Skin of body (tissue), 2 donors: ENCODE measurements at regions not wholly inside any gene's neighbourhood (a gene's known extent, or its start where the extent isn't known, plus 50 kb on each side); places are given as distances from the start of the nearest gene placed in this dataset. TPM values are rescaled to one million over a fixed set of nuclear protein-coding genes. Genes with fewer than 3 reads are reported as not detected.

Experiments used
- DNase-seq: peaks from one replicate; lab custom pipeline; 2025; lab: John Stamatoyannopoulos, UW
- small RNA-seq: library from RNA; depleted of rRNA; stranded (forward); fragments of <200 nt; gene quantifications from one replicate; pipeline ENCODE3, GENCODE V24; 2014; ENCODE audit warnings: low replicate concordance

DNA sequence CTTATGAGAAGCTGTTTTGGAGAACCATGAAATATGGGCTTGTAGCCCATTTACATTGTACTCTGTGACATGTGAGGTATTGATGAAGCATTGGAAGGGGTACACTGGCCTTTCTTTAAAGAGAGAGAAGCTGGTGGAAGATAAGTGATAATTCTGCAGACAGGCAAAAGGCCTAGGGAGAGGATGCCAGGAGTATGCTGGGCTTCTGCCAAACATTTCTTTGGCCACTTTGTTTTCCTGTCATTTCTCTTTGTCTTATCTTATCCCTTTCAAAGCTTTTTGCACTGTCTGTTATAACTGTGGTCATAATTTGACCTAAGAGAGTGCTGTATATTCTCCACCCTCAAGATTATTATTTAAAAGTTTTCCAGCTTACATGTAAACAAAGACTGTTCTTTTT, 109.6 kb upstream of the SEMA6D start:
- DNase-seq = no peak

DNA sequence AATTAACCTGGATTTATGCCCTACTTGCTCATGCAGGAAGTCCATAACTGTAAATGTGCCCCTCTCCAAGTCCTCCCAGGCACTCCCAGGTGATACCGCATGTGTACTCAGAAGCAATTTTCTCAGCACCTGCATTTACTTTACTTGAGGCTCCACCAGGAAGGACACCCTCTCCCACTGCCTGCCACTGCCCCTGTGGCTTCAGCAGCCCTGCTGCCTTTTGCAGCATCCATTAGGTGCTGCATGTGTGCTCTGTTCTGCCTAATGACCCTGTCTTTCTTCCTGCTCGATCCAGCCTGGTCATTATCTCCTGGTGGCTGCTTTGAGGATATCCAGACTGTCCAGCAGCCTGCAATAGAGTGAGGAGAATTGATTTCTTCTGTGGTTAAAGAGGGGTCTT, 107.6 kb upstream of the SEMA6D start:
- DNase-seq = no peak

DNA sequence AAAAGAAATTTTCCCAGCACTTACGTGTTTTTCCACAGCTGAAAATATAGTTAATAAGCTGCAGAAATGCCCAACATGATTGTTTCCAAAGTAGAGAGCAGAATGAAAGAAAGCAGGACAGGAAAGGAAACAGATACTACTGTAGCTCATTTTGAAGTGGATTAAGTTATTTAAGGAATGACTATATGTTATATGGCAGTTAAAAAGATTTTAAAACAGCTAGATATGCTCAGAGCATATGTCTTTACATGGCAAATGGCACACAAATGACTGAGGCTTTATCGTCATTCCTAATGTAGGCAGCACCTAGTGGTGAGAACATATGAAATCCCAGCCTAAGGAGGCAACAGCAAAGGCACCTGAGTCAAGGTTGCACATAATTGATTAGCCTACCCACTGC, 106.6 kb upstream of the SEMA6D start:
- no peak for DNase-seq

DNA sequence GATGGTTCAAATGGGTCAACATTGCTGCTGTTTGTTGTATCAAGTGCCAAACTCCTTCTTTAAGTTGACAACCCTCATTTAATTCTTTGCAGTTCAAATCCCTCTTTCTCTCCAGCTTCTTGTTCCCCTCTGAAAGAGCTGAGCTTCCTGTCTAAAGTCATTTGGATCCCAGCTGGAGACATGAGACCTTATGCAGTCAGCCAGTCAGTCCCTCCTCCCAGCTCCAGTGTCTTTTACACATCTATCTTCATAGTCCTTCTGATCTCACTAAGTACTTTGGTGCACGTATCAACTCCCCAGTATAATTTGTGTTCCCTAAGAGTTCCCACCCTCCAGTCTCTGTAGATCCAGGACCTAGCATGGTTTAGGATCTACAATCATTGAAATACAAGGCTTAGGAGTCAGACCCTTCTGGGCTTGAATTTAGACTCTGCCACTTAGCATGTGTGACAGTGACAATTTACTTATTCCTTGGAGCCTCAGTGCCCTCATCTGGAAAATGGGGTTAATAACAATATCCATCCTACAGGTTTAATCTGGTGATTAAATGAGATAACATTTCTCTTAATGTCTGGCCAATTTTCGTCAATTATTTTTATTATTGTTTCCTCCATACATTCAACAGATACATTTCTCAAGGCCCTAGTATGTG, 102.8 kb upstream of the SEMA6D start:
- peak; percentile 51 for DNase-seq

DNA sequence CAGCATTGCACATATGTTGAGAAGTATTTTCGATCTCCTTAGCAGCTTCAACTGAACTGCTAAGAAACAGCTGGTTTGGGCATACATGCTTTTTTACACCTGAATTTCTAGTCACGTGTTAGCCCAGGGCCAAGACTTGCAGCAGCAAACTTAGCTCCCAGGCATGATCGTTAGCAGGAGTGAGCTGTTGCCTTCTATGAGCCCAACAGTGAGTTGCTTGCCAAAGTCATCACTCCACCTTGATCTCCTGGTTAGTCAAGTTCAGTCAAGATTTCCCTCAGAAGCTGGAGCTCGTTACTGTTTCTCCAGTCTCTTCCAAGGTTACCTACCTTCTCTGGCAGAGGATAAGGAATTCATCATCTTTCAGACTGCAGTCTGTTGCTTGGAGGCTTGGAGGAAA, 100.4 kb upstream of the SEMA6D start:
- DNase-seq = no peak

DNA sequence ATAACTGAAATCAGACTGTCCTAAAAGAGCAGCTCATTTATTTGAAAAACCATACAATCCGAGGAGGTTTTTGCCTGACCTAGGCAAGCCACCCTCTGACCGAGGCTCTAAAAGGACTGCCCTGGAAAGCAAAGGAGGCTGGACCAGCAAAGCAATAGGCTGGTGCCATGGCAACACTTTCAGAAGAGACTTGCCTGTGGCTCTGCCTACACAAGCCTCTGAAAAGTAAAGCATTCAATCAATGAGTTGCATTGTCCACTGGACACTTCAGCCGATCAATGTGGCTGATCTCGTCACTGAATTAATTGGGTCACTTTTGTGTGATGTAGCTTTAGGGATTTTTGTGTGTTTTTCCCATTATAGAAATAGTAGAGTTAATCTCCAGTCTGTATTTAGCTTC, 99.1 kb upstream of the SEMA6D start:
- DNase-seq = no peak

DNA sequence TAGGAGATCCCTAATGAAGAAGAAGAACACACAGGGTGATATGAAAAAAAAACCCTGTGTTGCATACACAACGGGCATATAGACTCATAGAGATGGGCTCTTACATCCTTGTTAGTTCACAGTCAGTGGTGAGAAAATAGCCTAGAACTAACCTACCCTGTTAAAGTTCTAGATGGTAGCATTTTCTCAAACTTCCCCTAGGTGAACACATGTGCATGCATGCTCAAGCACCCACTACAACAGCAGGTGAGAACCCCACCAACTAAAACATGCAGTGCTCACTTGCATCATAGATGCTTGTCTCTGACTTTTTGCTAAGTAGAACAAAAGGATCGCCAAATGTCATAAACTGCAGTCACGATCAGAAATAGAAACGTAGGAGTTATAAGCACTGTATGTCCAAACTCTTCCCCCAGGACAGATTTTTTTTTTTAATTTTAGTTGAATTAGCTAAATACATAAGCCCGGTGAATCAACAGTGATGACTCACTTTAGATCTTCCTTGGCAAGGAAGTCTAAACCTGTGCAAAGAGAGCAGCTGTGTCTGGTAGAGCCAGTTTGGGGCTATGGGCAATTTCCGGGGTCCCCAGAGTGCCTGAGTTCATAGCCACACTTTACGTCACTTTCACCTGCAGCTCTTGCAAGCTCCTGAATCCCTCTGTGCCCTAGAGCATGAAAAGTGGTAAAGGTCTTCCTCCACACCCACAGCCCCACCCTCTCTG, 96.2 kb upstream of the SEMA6D start:
- no peak for DNase-seq

DNA sequence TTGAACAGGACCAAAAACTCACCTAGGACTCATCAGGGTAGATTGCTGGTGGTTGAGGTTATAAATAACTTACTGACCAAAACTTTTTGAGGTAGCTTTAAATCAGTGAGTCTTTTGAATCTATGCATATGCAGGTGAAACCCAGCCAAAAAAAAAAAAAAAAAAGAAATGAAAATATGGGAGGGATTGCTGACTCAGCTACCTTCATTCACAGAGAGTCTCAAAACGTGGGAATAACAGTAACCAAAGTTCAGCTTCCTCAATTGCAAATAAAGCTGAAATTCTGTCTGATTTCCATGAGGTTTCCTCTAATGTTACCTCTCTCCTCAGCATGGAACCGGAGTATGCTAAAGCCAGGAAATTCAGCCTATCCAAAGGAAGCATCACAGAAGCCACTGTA, 95.2 kb upstream of the SEMA6D start:
- DNase-seq = no peak

DNA sequence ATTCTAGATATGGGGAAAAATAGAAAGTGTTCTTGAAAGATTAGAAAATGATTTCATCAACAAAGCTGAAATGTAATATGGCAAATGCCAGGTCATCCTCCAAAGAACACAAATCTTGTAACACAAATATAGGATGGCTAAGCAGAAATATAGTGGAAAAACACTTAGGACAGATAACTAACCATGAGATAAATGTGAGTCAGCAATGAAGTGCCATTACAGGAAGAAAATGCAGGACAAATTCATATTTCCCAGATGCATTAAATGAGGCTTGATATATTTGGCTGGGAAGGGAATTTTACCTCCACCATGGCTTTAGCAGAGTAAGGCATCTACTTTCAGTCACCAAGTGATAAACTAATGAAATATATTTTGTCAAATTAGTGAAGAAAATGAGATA, 92.8 kb upstream of the SEMA6D start:
- no peak for DNase-seq

DNA sequence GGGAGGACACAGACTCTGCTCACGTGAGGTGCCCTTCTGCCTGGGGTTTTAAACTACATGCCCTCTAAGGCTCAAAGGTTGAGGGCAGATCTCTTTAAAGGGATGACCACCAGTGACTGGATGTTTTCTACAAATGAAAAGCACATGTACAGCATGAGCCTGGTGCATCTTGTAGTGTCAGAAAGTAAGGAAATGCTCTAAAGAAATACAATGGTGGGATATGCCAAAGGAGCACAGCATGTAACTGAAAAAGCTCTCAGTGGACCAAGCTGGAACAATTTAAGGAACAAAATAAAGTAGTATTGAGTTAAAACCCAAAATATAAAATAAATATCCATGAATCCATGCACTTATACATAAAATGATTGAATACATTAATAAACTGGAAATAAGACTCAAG, 78.3 kb upstream of the SEMA6D start:
- DNase-seq = no peak

DNA sequence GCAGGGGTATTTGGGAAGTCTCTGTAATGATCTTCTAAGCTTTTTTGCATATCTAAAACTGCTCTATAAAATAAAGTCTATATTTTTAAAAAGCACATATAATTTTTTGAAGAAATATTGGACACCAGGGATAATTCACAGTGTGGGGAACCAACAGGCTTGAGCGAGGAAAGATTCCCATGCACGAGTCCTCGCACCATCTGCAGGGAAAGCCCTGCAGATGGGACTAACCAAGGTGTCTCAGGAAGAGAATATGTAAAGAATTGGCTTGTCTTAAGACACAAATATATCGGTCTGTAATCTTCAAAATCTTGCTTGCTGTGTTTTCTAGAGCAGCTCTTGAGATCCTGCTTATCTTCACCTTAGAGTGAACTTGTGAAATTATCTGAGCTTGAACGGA, 77.2 kb upstream of the SEMA6D start:
- no peak for DNase-seq

DNA sequence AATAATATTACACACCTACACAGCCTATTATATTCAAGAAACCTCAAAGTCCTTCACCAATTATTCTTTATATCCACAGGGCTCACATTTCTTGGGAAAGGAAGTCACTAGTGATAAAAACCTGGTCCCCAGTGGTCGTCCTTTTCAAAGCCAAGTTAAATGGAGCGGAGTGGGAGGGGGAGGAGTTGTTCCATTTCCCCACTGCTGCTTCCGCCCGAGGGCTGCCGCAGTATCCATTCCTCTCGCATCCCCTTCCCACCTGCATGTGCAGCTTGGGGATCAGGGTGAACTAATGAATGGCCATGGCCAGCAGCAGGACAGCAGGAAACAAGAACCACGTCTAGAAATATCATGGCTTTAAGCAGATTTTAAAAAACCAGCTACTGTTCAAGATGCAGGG, 76.4 kb upstream of the SEMA6D start:
- DNase-seq = no peak

DNA sequence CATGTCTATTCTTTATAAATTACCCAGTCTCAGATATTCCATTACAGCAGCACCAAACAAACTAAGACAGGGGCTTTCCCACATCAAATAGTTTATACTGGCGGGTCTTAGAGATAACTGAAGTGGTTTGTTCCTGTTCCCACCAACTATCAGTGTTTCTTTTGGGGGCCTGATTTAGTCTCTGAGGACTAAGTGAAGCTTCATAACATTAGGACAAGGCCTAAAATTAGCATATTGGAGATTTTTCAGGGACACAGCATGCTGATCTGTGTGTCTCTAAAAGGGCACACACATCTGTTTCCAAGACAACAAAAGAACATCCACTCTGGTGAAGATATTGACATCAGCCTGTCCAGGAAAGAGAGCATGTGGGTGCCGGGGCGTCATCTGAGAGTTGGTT, 72.6 kb upstream of the SEMA6D start:
- DNase-seq = peak; percentile 28

DNA sequence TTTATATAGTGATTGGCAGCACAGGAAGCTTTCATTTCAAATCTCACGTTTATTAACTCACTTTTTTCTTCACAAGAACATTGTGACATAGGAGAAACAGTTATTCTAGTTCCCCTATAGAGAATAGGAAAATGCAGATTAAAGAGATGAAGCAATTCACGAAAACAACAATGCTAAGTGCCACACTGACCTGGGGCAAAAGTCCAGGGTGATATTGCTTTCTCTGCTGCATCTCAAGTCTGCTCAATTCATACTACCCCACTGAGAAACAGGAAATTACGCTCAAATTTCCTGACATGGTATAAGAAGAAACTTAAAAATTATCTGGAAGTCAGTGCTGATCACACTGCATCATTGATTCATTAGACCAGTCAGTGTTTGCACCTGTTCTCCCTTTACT, 66.7 kb upstream of the SEMA6D start:
- no peak for DNase-seq

DNA sequence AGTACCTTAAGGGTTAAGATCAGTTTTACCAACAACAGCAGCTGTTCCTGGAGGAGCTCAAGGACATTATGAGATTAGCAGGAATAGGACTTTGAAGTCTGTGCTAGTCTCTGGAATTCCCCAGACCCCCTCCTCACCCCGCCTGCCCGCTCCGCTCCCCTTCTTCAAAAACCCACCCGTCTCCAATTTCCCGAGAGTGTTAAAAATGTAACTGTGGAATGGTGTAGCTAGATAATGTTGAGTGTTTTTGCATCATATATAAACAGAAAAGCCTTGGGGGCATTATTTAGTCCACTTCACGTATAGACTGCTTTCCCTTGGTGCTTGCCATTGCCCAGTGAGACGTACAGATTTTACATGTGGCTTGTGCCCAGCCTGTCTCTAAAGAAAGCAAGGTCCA, 65.0 kb upstream of the SEMA6D start:
- DNase-seq = no peak

DNA sequence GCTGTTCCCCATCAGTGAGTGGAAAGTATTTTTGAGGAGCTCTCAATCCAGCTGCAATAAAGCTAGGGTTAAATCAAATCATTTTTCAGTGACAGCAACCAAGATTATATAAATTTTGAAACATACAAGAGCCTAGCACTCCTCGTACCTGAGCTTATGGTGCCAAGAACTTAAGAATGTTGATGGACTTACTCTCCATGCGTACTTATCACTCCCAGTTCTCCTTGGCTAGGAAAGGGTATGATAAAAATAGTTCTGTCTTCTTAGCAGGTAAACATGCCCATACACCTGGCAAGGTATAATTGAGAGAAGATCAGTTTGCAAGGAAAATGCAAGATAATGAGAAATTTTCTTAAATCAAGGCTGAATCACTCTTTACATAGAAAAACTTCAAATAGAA, 64.5 kb upstream of the SEMA6D start:
- DNase-seq = no peak

DNA sequence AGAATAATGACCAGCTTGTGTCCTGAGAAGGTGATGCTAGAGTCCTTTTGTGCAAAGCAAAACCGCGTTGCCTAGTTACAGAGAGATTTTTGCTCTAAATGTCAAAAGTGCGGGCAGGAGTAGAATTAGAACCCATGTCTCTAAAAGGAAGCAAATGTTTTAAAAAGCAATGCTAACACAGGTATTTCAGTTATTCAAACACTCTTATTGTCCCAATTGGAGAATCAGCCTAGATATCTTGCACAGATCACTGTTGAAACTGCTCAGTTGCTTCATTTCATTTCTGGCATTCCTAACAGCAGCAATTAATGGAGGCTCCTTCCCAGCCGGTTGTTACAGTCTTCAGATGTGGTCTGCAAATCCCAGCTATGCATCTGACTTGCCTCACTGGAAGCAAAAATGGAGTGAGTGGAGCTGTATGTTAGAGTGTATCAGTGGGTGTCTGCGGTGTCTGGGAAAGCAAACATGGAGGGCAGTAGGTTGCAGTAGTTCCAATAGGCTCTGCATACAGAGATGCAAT, 55.6 kb upstream of the SEMA6D start:
- DNase-seq = no peak

DNA sequence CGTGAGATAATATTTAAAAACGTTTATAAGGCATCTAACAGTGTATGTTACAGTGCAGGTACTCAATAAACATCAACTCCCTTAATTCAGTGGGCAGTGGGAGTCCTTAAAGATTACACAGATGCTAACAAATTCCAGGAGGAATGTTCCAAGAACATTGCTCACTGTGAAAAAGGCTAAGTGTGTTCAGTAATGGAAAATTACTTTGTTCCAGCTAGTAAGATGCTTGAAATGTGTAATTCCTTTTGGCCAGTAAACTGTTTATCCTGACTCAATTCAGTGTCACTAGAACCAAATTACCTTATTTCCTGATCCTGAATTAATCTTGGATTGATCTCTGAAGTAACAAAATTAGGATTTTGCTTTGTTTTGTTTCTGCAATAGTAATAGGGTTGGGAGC, 54.2 kb upstream of the SEMA6D start:
- DNase-seq = no peak

Small RNAs in the stretch of these regions (small RNA-seq; reads per million reads assigned to genes)
- gene MTND5P40 (not detected), gene RF01182 (not detected), gene RN7SKP139 (not detected), gene RNU6-1014P (not detected)
